ENCODE measurements at regions not wholly inside any gene's neighbourhood (a gene's known extent, or its start where the extent isn't known, plus 50 kb on each side); places are given as distances from the start of the nearest gene placed in this dataset.
"Not testable (repeated sequence)": the region's sequence is repeated elsewhere in the genome, so short reads cannot be mapped to it uniquely, and the experiment has no call there.

GRCh38 chr4:30001628-30002027, 718.5 kb upstream of the PCDH7 start:
- no peaks in the 10 kb centered on the region for H3K36me3 Mint-ChIP-seq
- H3K9me3 Mint-ChIP-seq, result peaks cover 12 to 17% of the 10 kb centered on the region in 2 donors
- DNase-seq (ENCODE audit: low spot score in 2 of 2), result no peak
- H3K27ac Mint-ChIP-seq, result no peak overlapping the region
- ATAC-seq, result no peak

- H3K36me3 Mint-ChIP-seq, result no peaks in the 10 kb centered on the region
- H3K27ac Mint-ChIP-seq, result no peak overlapping the region
- DNase-seq (ENCODE audit: low spot score in 2 of 2) (no peak), ATAC-seq (no peak)
- peaks cover 19% of the 10 kb centered on the region in 2 donors for H3K9me3 Mint-ChIP-seq
These were observed 717.8 kb upstream of the PCDH7 start for GRCh38 chr4:30002341-30002740.

GRCh38 chr4:30005995-30006394, 714.2 kb upstream of the PCDH7 start:
- no peak for ATAC-seq
- H3K9me3 Mint-ChIP-seq, result peaks cover 19 to 28% of the 10 kb centered on the region in 2 donors
- no peak for DNase-seq (ENCODE audit: low spot score in 2 of 2)
- peaks cover 0 to 2% of the 10 kb centered on the region in 2 donors for H3K36me3 Mint-ChIP-seq
- no peak overlapping the region for H3K27ac Mint-ChIP-seq

- H3K36me3 Mint-ChIP-seq, result peaks cover 0 to 7% of the 10 kb centered on the region in 2 donors
- H3K27ac Mint-ChIP-seq, result no peak overlapping the region
- peaks cover 6 to 14% of the 10 kb centered on the region in 2 donors for H3K9me3 Mint-ChIP-seq
- DNase-seq (ENCODE audit: low spot score in 2 of 2), result no peak
- no peak for ATAC-seq
These were observed 695.6 kb upstream of the PCDH7 start for GRCh38 chr4:30024526-30024925.

GRCh38 chr4:30028826-30029225, 691.3 kb upstream of the PCDH7 start:
- Mint-ChIP-seq H3K36me3 (peaks cover 0 to 7% of the 10 kb centered on the region in 2 donors), H3K27ac (no peak overlapping the region), H3K9me3 (peaks cover 11 to 18% of the 10 kb centered on the region in 2 donors)
- ATAC-seq, result no peak
- DNase-seq (ENCODE audit: low spot score in 2 of 2), result no peak

- ATAC-seq, result no peak
- no peak overlapping the region for H3K27ac Mint-ChIP-seq
- H3K36me3 Mint-ChIP-seq, result peaks cover 0 to 5% of the 10 kb centered on the region in 2 donors
- H3K9me3 Mint-ChIP-seq, result peaks cover 10 to 14% of the 10 kb centered on the region in 2 donors
- no peak for DNase-seq (ENCODE audit: low spot score in 2 of 2)
These were observed 664.0 kb upstream of the PCDH7 start for GRCh38 chr4:30056016-30056766.

- Mint-ChIP-seq H3K9me3 (peaks cover 25% of the 10 kb centered on the region in 2 donors), H3K27ac (no peak overlapping the region), H3K36me3 (no peaks in the 10 kb centered on the region)
- ATAC-seq, result no peak
- DNase-seq (ENCODE audit: low spot score in 2 of 2), result no peak
These were observed 651.9 kb upstream of the PCDH7 start for GRCh38 chr4:30068234-30068633.

- peaks cover 13 to 34% of the 10 kb centered on the region in 2 donors for H3K9me3 Mint-ChIP-seq
- peaks cover 0 to 14% of the 10 kb centered on the region in 2 donors for H3K36me3 Mint-ChIP-seq
- no peak overlapping the region for H3K27ac Mint-ChIP-seq
- no peak for ATAC-seq
- no peak for DNase-seq (ENCODE audit: low spot score in 2 of 2)
These were observed 647.0 kb upstream of the PCDH7 start for GRCh38 chr4:30073011-30073710.

GRCh38 chr4:30092420-30093128, 627.6 kb upstream of the PCDH7 start:
- not testable (repeated sequence) for ATAC-seq; DNase-seq (ENCODE audit: low spot score in 2 of 2); H3K27ac Mint-ChIP-seq
- Mint-ChIP-seq H3K36me3 (peaks cover 0 to 11% of the 10 kb centered on the region in 2 donors), H3K9me3 (peaks cover 24 to 26% of the 10 kb centered on the region in 2 donors)

GRCh38 chr4:30094887-30095286, 625.3 kb upstream of the PCDH7 start:
- ATAC-seq, result no peak
- peaks cover 15 to 28% of the 10 kb centered on the region in 2 donors for H3K9me3 Mint-ChIP-seq
- DNase-seq (ENCODE audit: low spot score in 2 of 2), result no peak
- H3K36me3 Mint-ChIP-seq, result peaks cover 0 to 11% of the 10 kb centered on the region in 2 donors
- H3K27ac Mint-ChIP-seq, result no peak overlapping the region

- peaks cover 16 to 21% of the 10 kb centered on the region in 2 donors for H3K9me3 Mint-ChIP-seq
- H3K36me3 Mint-ChIP-seq, result peaks cover 0 to under 1% of the 10 kb centered on the region in 2 donors
- H3K27ac Mint-ChIP-seq, result no peak overlapping the region
- no peak for ATAC-seq
- no peak for DNase-seq (ENCODE audit: low spot score in 2 of 2)
These were observed 616.7 kb upstream of the PCDH7 start for GRCh38 chr4:30103455-30103854.

- H3K27ac Mint-ChIP-seq, result no peak overlapping the region
- no peak for ATAC-seq
These were observed 603.8 kb upstream of the PCDH7 start for GRCh38 chr4:30116401-30116800.

GRCh38 chr4:30117433-30117832, 602.7 kb upstream of the PCDH7 start:
- H3K27ac Mint-ChIP-seq, result no peak overlapping the region
- ATAC-seq, result no peak

More at GRCh38 chr4:30116401-30116800, 603.8 kb upstream of the PCDH7 start:
- Mint-ChIP-seq H3K36me3 (peaks cover 0 to 5% of the 10 kb centered on the region in 2 donors), H3K9me3 (peaks cover 20 to 24% of the 10 kb centered on the region in 2 donors)
- no peak for DNase-seq (ENCODE audit: low spot score in 2 of 2)

GRCh38 chr4:30122711-30123110, 597.5 kb upstream of the PCDH7 start:
- DNase-seq (ENCODE audit: low spot score in 2 of 2), result no peak
- Mint-ChIP-seq H3K36me3 (no peaks in the 10 kb centered on the region), H3K27ac (no peak overlapping the region), H3K9me3 (peaks cover 4 to 6% of the 10 kb centered on the region in 2 donors)
- no peak for ATAC-seq

More at GRCh38 chr4:30117433-30117832, 602.7 kb upstream of the PCDH7 start:
- no peak for DNase-seq (ENCODE audit: low spot score in 2 of 2)
- Mint-ChIP-seq H3K9me3 (peaks cover 16 to 19% of the 10 kb centered on the region in 2 donors), H3K36me3 (peaks cover 0 to 5% of the 10 kb centered on the region in 2 donors)

- H3K27ac Mint-ChIP-seq; ATAC-seq; H3K36me3 Mint-ChIP-seq; DNase-seq (ENCODE audit: low spot score in 2 of 2): not testable (repeated sequence)
- H3K9me3 Mint-ChIP-seq, result peaks cover 5 to 11% of the 10 kb centered on the region in 2 donors
These were observed 595.5 kb upstream of the PCDH7 start for GRCh38 chr4:30124621-30125020.

- no peak overlapping the region for H3K27ac Mint-ChIP-seq
- no peaks in the 10 kb centered on the region for H3K36me3 Mint-ChIP-seq
- DNase-seq (ENCODE audit: low spot score in 2 of 2), result no peak
- H3K9me3 Mint-ChIP-seq, result peaks cover 0 to 8% of the 10 kb centered on the region in 2 donors
- ATAC-seq, result no peak
These were observed 594.3 kb upstream of the PCDH7 start for GRCh38 chr4:30125868-30126267.

- no peak overlapping the region for H3K27ac Mint-ChIP-seq
- DNase-seq (ENCODE audit: low spot score in 2 of 2) (no peak), ATAC-seq (no peak)
- peaks cover 0 to 8% of the 10 kb centered on the region in 2 donors for H3K9me3 Mint-ChIP-seq
- H3K36me3 Mint-ChIP-seq, result no peaks in the 10 kb centered on the region
These were observed 593.8 kb upstream of the PCDH7 start for GRCh38 chr4:30126351-30126750.

Measured in activated naive CD4-positive, alpha-beta T cell treated with anti-CD3 and anti-CD28 coated beads, Interleukin-2, amount 50 U/mL, for 72 hours (primary cell).